GM12892 (cell line): ENCODE measurements at regions not wholly inside any gene's neighbourhood (a gene's known extent, or its start where the extent isn't known, plus 50 kb on each side); places are given as distances from the start of the nearest gene placed in this dataset.
"Not testable (repeated sequence)": the region's sequence is repeated elsewhere in the genome, so short reads cannot be mapped to it uniquely, and the experiment has no call there.

ENCODE experiments used
- DNase-seq: peaks from one replicate; pipeline ENCODE4 v3.0.0; 2011; ENCODE audit not compliant: insufficient read length
- FAIRE-seq: peaks from 2 replicates; lab custom pipeline; 2011; peaks lifted over from hg19 to GRCh38; lab: Jason Lieb, UNC
- POLR2A ChIP-seq: IDR thresholded peaks from 2 replicates; pipeline ENCODE4 v1.6.1; 2011; ENCODE audit warnings: low read depth, low read length, control low read depth
- POLR2AphosphoS5 ChIP-seq: IDR thresholded peaks from 2 replicates; pipeline ENCODE4 v1.6.1; 2011; ENCODE audit warnings: low read depth, low read length, control low read depth
- TAF1 ChIP-seq: IDR thresholded peaks from 2 replicates; pipeline ENCODE4 v1.6.1; 2011; ENCODE audit warnings: low read depth, mild to moderate bottlenecking, control low read depth, low read length, borderline replicate concordance

- no peak for DNase-seq
- TF ChIP-seq POLR2A (no peak), POLR2AphosphoS5 (no peak), TAF1 (no peak)
- FAIRE-seq: peak; percentile 36
Observed at GRCh38 chr1:147052143-147052542, 114.0 kb downstream of the NBPF12 start.

- DNase-seq (no peak), FAIRE-seq (no peak)
- TF ChIP-seq POLR2AphosphoS5: no peak
- no peak for TF ChIP-seq TAF1
- no peak for TF ChIP-seq POLR2A
Observed at GRCh38 chr1:147051136-147051535, 113.0 kb downstream of the NBPF12 start.

DNA sequence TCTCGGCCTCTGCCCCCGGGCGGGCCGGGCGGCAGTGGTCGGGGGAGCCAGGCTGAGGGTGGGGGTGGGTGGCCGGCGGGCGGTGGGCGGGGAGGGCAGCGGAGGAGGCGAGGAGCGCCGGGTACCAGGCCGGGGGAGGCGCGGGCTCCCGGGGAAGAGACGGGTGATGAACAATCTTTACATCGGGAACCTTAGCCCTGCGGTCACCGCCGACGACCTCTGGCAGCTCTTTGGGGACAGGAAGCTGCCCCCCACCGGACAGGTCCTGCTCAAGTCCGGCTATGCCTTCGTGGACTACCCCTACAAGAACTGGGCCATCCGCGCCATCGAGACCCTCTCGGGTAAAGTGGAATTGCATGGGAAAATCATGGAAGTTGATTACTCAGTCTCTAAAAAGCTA, 112.5 kb downstream of the NBPF12 start:
- DNase-seq (no peak), FAIRE-seq (no peak)
- TF ChIP-seq POLR2A (no peak), POLR2AphosphoS5 (no peak), TAF1 (no peak)

DNA sequence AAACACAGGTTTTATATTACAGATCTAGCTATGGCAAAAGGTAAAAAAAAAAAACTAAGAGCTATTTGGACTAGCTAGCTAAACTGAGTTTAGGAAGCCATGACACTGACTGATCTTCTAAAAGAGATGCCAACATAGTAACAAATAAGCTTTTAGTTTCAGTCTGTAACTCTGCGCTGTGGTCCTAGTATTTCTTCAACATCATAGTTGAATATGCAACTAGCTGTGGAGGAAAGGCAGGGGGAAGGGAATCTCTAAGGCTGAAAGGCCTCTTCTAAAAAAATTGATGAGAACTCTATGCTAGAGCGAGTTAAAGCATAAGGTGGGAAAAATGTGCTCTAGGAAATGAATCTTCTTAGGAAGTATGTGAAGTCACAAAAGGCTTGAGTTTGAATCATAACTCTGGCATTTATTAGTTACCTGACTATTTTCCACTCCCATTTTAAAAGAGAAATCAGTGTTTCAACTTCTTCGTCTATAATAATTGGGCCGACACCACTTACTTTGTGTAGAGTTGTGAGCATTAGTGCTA, 108.8 kb downstream of the NBPF12 start:
- FAIRE-seq, DNase-seq: not testable (repeated sequence)

GRCh38 chr1:147046189-147046862, 108.2 kb downstream of the NBPF12 start:
- no peak for FAIRE-seq
- DNase-seq: no peak
- no peak for TF ChIP-seq TAF1
- no peak for TF ChIP-seq POLR2AphosphoS5
- no peak for TF ChIP-seq POLR2A
